ENCODE measurements at regions not wholly inside any gene's neighbourhood (a gene's known extent, or its start where the extent isn't known, plus 50 kb on each side); places are given as distances from the start of the nearest gene placed in this dataset.

DNA sequence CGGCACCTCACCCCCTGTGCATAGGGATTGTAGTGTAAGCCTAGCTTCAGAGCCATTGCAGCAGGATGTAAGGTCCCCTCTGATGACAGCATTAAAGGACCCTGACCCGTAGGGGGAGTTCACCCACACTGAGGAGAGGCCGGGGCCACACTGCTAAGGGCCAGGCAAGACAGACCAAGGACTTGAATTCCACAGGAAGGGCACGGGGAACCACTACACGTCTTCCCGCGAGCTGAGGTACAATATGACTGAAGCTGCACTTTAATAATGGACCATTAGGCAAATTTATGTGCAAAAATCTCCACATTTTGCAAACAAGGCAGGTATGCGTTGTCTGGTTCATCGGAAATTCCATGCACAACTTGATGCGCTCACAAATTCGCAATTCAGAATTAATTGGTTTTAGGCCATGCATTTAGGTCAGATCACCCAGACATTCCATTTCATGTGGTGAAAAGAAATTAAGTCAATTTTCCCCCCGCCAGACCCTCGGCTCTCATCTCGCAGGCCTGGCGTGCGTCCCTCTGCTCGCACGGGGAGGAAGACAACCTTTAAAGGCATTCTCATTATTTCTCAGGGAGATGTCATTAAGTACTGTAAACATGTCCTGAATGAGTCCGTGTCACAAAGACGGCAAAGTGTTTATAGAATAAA is 111.8 kb downstream of the FOXA2 start:
- Histone ChIP-seq H3K27ac (no peak overlapping the region), H3K9me3 (ENCODE audit: severe bottlenecking) (no peaks in the 10 kb centered on the region), H3K36me3 (no peaks in the 10 kb centered on the region), H3K4me3 (ENCODE audit: low read depth, low read length) (no peak overlapping the region), H3K27me3 (ENCODE audit: insufficient read depth, low read depth, severe bottlenecking) (peaks cover 24% of the 10 kb centered on the region)
- no peak for DNase-seq
- TF ChIP-seq, protein P1, sequence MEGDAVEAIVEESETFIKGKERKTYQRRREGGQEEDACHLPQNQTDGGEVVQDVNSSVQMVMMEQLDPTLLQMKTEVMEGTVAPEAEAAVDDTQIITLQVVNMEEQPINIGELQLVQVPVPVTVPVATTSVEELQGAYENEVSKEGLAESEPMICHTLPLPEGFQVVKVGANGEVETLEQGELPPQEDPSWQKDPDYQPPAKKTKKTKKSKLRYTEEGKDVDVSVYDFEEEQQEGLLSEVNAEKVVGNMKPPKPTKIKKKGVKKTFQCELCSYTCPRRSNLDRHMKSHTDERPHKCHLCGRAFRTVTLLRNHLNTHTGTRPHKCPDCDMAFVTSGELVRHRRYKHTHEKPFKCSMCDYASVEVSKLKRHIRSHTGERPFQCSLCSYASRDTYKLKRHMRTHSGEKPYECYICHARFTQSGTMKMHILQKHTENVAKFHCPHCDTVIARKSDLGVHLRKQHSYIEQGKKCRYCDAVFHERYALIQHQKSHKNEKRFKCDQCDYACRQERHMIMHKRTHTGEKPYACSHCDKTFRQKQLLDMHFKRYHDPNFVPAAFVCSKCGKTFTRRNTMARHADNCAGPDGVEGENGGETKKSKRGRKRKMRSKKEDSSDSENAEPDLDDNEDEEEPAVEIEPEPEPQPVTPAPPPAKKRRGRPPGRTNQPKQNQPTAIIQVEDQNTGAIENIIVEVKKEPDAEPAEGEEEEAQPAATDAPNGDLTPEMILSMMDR (IDR thresholded peaks at IDR 0.05; ENCODE audit: low read depth, low read length): no peak

DNA sequence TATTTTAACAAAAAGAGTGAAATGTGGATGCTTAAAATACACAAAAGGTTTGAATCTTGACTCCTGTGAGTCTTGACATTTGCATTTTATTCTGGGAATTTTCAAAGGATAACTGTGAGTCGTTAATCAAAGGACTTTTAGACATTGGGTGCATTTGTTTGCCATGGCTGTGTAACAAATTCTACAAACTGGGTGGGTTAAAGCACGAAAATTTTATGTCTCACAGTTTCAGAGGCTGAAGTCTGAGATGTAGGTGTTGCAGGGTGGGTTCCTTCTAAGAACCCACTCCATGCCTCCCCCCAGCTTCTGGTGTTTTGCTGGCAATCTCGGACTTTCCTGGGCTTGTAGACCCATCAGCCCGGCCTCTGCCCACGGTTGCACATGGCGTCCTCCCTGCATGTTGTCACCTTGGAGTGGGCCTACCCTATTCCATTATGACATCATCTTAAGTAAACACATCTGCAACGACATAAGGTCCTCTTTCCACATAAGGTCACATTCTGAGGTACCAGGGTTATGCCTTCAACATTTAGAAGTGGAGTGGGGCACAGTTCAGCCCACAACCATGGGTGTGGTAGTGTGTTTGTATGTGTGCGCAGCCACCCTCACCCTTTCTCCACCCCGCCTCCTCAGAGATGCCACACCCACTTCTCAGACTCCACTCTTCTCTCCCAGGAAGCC is 113.1 kb downstream of the FOXA2 start:
- Histone ChIP-seq H3K36me3 (no peaks in the 10 kb centered on the region), H3K9me3 (ENCODE audit: severe bottlenecking) (no peaks in the 10 kb centered on the region), H3K27me3 (ENCODE audit: insufficient read depth, low read depth, severe bottlenecking) (peaks cover 37% of the 10 kb centered on the region), H3K4me3 (ENCODE audit: low read depth, low read length) (no peak overlapping the region), H3K27ac (no peak overlapping the region)
- no peak for DNase-seq
- TF ChIP-seq, protein P1 (IDR thresholded peaks at IDR 0.05; ENCODE audit: low read depth, low read length): no peak

DNA sequence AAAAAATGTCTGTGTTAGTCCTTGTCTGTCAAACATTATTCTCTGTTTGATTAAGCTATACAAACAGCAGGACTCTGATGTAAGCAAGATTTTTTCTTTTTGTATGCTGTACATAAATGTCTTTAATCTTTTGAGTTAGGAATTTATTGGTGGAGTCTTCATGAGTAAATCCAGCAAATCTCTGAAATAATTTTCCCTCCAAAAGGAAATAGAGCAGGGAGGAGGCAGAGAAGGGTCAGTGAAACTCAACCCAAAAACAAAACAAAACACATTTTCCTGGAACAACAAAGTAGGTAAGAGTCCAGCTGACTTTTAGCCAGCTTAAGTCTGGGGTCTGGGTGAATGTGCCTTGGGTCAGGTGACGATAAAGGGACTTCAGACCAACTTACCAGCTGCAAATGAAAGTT is 113.7 kb downstream of the FOXA2 start:
- TF ChIP-seq, protein P1 (IDR thresholded peaks at IDR 0.05; ENCODE audit: low read depth, low read length): no peak
- H3K9me3 ChIP-seq (ENCODE audit: severe bottlenecking): no peaks in the 10 kb centered on the region

DNA sequence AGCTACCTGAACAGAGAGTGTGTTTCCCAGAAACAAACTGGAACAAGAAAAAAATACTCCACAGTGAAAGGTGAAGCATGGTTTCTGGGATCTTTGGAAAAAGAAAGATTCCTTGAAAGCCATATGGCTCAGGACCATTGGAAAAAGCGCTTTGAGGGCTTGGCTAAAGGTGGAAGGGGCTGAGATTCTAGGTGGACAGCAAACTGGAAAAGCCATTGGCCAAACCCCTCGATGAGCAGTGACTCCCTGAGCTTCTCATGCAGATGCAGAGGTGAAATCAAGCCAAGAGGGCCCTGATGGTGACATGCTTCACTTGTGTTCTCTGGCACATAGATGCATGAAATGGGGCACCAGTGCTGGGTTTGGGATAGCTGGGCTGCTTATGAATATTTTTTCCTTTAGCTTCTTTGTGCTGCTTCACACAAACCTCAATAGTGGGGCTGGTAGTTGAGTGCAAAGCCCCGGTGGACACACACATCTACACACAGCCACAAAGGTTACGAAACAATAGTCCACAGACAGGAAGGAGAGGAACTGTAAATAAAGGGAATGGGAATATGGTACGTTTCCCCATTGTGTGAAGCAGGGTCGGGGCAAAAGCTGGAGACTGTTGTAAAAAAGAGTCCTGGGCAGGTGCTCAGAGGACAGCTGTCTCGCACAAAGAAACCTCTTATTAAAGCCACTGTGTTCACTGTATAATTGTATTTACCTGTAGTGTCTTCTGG is 117.8 kb downstream of the FOXA2 start:
- H3K9me3 ChIP-seq (ENCODE audit: severe bottlenecking): no peaks in the 10 kb centered on the region
- TF ChIP-seq, protein P1 (IDR thresholded peaks at IDR 0.05; ENCODE audit: low read depth, low read length): no peak
- H3K36me3 ChIP-seq: no peaks in the 10 kb centered on the region
- H3K27ac ChIP-seq: no peak overlapping the region
- H3K4me3 ChIP-seq (ENCODE audit: low read depth, low read length): no peak overlapping the region
- DNase-seq: no peak
- H3K27me3 ChIP-seq (ENCODE audit: insufficient read depth, low read depth, severe bottlenecking): peaks cover 59% of the 10 kb centered on the region

More for the DNA sequence above, 113.7 kb downstream of the FOXA2 start:
- peaks cover 44% of the 10 kb centered on the region for H3K27me3 ChIP-seq (ENCODE audit: insufficient read depth, low read depth, severe bottlenecking)
- H3K36me3 ChIP-seq: no peaks in the 10 kb centered on the region
- DNase-seq: no peak
- H3K4me3 ChIP-seq (ENCODE audit: low read depth, low read length): no peak overlapping the region
- H3K27ac ChIP-seq: no peak overlapping the region

DNA sequence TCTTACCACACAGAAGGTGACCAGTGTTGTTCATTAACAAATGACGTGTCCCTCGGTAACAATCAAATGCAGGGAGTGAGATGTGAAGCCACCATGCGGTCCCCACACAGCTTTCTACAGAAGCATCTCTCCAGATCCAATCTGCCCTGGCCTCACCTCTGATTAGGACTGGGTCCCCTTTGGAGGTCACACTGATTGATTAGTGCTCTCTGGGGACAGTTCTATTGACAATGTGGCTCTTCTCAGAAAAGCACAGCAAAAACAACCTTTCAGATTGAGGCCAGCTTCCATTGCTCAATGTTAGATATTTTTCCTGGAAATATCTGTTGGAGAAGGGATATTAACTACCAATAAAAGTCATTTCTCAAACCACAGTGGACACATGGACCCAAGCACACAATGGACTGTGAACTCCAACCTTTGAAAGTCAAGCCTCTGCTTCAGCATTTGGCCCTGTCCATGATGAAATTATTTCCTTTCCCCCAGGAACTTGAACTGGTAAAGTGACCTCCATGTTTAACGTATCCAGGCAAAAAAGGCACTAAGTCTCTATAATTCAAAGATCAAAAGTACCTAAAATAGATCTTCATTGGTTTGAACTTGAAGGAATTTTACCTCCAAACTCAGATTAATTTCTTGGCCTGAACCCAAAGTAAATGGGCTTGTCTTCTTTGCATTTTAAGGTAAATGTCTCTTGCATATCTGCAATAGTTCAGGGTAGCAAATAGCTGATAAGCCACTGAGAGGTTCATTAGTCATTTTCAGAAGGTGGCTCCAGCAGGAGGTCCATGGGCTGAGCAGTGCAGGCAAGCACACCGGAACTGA is 118.5 kb downstream of the FOXA2 start:
- no peak overlapping the region for H3K27ac ChIP-seq
- DNase-seq: no peak
- H3K36me3 ChIP-seq: no peaks in the 10 kb centered on the region
- H3K4me3 ChIP-seq (ENCODE audit: low read depth, low read length): no peak overlapping the region
- TF ChIP-seq, protein P1 (IDR thresholded peaks at IDR 0.05; ENCODE audit: low read depth, low read length): no peak
- H3K9me3 ChIP-seq (ENCODE audit: severe bottlenecking): no peaks in the 10 kb centered on the region
- peaks cover 58% of the 10 kb centered on the region for H3K27me3 ChIP-seq (ENCODE audit: insufficient read depth, low read depth, severe bottlenecking)

Measured in WERI-Rb-1 (cell line).